Neural cell (in vitro differentiated cells): ENCODE measurements at regions not wholly inside any gene's neighbourhood (a gene's known extent, or its start where the extent isn't known, plus 50 kb on each side); places are given as distances from the start of the nearest gene placed in this dataset.

Experiments
- H2AFZ ChIP-seq: fragments of 200-600, 300-800 bp; sonication (generic), shearing (Covaris generic); 2 replicates; pipeline ENCODE4 v1.6.0; 2014; ENCODE audit warnings: low read depth, mild to moderate bottlenecking, antibody characterized with exemption, low read length, moderate library complexity
- H3F3A ChIP-seq: fragments of 200-600 bp; shearing (Covaris generic); 2 replicates; pipeline ENCODE4 v1.6.1; 2016; ENCODE audit warnings: mild to moderate bottlenecking, moderate library complexity, mixed read lengths, antibody characterized with exemption, low read length; ENCODE audit not compliant: insufficient read depth, poor library complexity, severe bottlenecking
- H3K27ac ChIP-seq: fragments of 200-600, 300-800 bp; sonication (generic), shearing (Covaris generic); 2 replicates; pipeline ENCODE4 v1.5.1; 2014; ENCODE audit warnings: mild to moderate bottlenecking, low read length, moderate library complexity
- H3K27me3 ChIP-seq: fragments of 300-800, 200-600 bp; sonication (generic), shearing (Covaris generic); 2 replicates; pipeline ENCODE4 v1.6.0; 2014; ENCODE audit warnings: mild to moderate bottlenecking, low read depth, low read length, moderate library complexity; ENCODE audit not compliant: insufficient read depth
- H3K36me3 ChIP-seq: fragments of 300-800, 200-600 bp; sonication (generic), shearing (Covaris generic); 2 replicates; pipeline ENCODE4 v1.5.1; 2014; ENCODE audit warnings: mild to moderate bottlenecking, antibody characterized with exemption, low read length, moderate library complexity; ENCODE audit not compliant: insufficient read depth
- H3K4me2 ChIP-seq: fragments of 300-800, 200-600 bp; sonication (generic), shearing (Covaris generic); 2 replicates; pipeline ENCODE4 v1.6.0; 2014; ENCODE audit warnings: mild to moderate bottlenecking, low read length
- H3K4me3 ChIP-seq: fragments of 300-800, 200-600 bp; sonication (generic), shearing (Covaris generic); 2 replicates; pipeline ENCODE4 v1.5.1; 2014; ENCODE audit warnings: mild to moderate bottlenecking, low read length, moderate library complexity
- H3K79me2 ChIP-seq: fragments of 200-600 bp; shearing (Covaris generic); replicated peaks from 2 replicates; pipeline ENCODE4 v1.6.0; 2014; ENCODE audit warnings: mild to moderate bottlenecking, low read length, moderate library complexity; ENCODE audit not compliant: insufficient read depth
- H3K9ac ChIP-seq: fragments of 300-800, 200-600 bp; sonication (generic), shearing (Covaris generic); 2 replicates; pipeline ENCODE4 v1.6.1; 2016; ENCODE audit warnings: mild to moderate bottlenecking, low read length, mixed read lengths
- H3K9me2 ChIP-seq: fragments of 200-600 bp; shearing (Covaris generic); 2 replicates; pipeline ENCODE4 v1.6.1; 2016; ENCODE audit warnings: mild to moderate bottlenecking, low read length, mixed read lengths; ENCODE audit not compliant: insufficient read depth
- H3K9me3 ChIP-seq: fragments of 200-600, 300-800 bp; sonication (generic), shearing (Covaris generic); 2 replicates; pipeline ENCODE4 v1.6.1; 2016; ENCODE audit warnings: mild to moderate bottlenecking, mixed run types, low read length, moderate library complexity, mixed read lengths
- H4K20me1 ChIP-seq: fragments of 200-600 bp; shearing (Covaris generic); 2 replicates; pipeline ENCODE4 v1.6.1; 2016; ENCODE audit warnings: mild to moderate bottlenecking, mixed run types; ENCODE audit not compliant: insufficient read depth
- CTCF ChIP-seq: fragments of 450-650 bp; IDR thresholded peaks from 2 replicates; pipeline ENCODE4 v1.5.1; 2014; ENCODE audit warnings: antibody characterized with exemption, mild to moderate bottlenecking, moderate library complexity; ENCODE audit not compliant: poor library complexity, severe bottlenecking
- EP300 ChIP-seq: fragments of 450-650 bp; conservative IDR thresholded peaks from 2 replicates; pipeline ENCODE4 v1.6.1; 2014; ENCODE audit warnings: antibody characterized with exemption, mild to moderate bottlenecking, moderate library complexity; ENCODE audit not compliant: poor library complexity, severe bottlenecking
- EZH2 ChIP-seq: fragments of 200-600, 300-800 bp; shearing (Covaris generic), sonication (generic); IDR thresholded peaks from 2 replicates; pipeline ENCODE4 v1.6.1; 2014; ENCODE audit warnings: antibody characterized with exemption, low read length, borderline replicate concordance, mild to moderate bottlenecking; ENCODE audit not compliant: insufficient read depth, poor library complexity, severe bottlenecking
- MXI1 ChIP-seq: fragments of 450-650 bp; conservative IDR thresholded peaks from 2 replicates; pipeline ENCODE4 v1.6.1; 2014; ENCODE audit warnings: antibody characterized with exemption, mild to moderate bottlenecking; ENCODE audit not compliant: poor library complexity, severe bottlenecking
- POLR2AphosphoS5 ChIP-seq: IDR thresholded peaks from 2 replicates; pipeline ENCODE4 v1.6.1; 2012
- RAD21 ChIP-seq: fragments of 450-650 bp; conservative IDR thresholded peaks from 2 replicates; pipeline ENCODE4 v1.6.1; 2014; ENCODE audit warnings: antibody characterized with exemption, mild to moderate bottlenecking, moderate library complexity
- REST ChIP-seq: IDR thresholded peaks from 2 replicates; pipeline ENCODE4 v1.6.1; 2012; ENCODE audit warnings: borderline replicate concordance
- SMC3 ChIP-seq: fragments of 450-650 bp; conservative IDR thresholded peaks from 2 replicates; pipeline ENCODE4 v1.6.1; 2014; ENCODE audit warnings: antibody characterized with exemption, mild to moderate bottlenecking, moderate library complexity; ENCODE audit not compliant: poor library complexity
- TAF1 ChIP-seq: IDR thresholded peaks from 2 replicates; pipeline ENCODE4 v1.6.1; 2012; ENCODE audit warnings: low read depth

- Histone ChIP-seq H4K20me1 (no peaks in the 10 kb centered on the region), H3K79me2 (no peaks in the 10 kb centered on the region), H2AFZ (no peak overlapping the region), H3K27ac (no peak overlapping the region), H3F3A (no peaks in the 10 kb centered on the region), H3K27me3 (no peaks in the 10 kb centered on the region), H3K36me3 (no peaks in the 10 kb centered on the region), H3K4me2 (no peak overlapping the region), H3K4me3 (no peak overlapping the region), H3K9me2 (no peaks in the 10 kb centered on the region), H3K9ac (no peak overlapping the region), H3K9me3 (no peaks in the 10 kb centered on the region)
- TF ChIP-seq CTCF (no peak), TAF1 (no peak), EP300 (no peak), EZH2 (no peak), SMC3 (no peak), MXI1 (no peak), POLR2AphosphoS5 (no peak), RAD21 (no peak), REST (no peak)
Measured at GRCh38 chr5:104706600-104706999, 1144.0 kb upstream of the NUDT12 start.

DNA sequence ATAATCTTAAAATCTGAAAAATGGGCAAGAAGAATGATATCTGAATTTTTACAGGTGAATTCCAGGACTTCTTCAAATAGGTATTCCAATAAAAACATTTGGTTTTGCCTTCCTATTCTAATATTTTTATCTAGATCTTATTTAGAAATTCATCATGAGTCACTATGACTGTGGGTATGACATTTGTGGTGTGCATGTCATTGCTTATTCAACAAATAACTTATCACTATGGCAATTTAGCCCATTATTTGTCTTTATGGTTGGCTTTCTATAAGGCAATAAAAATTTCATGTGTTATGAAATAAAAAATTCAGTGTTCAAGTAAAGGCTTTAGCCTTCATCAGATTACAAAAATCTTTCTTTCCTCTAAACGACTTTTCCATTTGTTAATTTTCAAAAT lies 1139.6 kb upstream of the NUDT12 start:
- Histone ChIP-seq H3K9ac (no peak overlapping the region), H2AFZ (no peak overlapping the region), H4K20me1 (no peaks in the 10 kb centered on the region), H3K79me2 (no peaks in the 10 kb centered on the region), H3K9me3 (peaks cover 9% of the 10 kb centered on the region), H3K27ac (no peak overlapping the region), H3K27me3 (no peaks in the 10 kb centered on the region), H3F3A (no peaks in the 10 kb centered on the region), H3K4me3 (no peak overlapping the region), H3K9me2 (no peaks in the 10 kb centered on the region), H3K36me3 (no peaks in the 10 kb centered on the region), H3K4me2 (no peak overlapping the region)
- TF ChIP-seq EP300 (no peak), REST (no peak), POLR2AphosphoS5 (no peak), EZH2 (no peak), MXI1 (no peak), SMC3 (no peak), RAD21 (no peak), CTCF (no peak), TAF1 (no peak)
